Pulmonary artery endothelial cell (primary cell): ENCODE measurements at regions not wholly inside any gene's neighbourhood (a gene's known extent, or its start where the extent isn't known, plus 50 kb on each side); places are given as distances from the start of the nearest gene placed in this dataset.
"Not testable (repeated sequence)": the region's sequence is repeated elsewhere in the genome, so short reads cannot be mapped to it uniquely, and the experiment has no call there.

Experiments used
- DNase-seq: peaks from one replicate; pipeline ENCODE4 v3.0.0-alpha.2; 2011; ENCODE audit warnings: low read depth, low spot score

DNA sequence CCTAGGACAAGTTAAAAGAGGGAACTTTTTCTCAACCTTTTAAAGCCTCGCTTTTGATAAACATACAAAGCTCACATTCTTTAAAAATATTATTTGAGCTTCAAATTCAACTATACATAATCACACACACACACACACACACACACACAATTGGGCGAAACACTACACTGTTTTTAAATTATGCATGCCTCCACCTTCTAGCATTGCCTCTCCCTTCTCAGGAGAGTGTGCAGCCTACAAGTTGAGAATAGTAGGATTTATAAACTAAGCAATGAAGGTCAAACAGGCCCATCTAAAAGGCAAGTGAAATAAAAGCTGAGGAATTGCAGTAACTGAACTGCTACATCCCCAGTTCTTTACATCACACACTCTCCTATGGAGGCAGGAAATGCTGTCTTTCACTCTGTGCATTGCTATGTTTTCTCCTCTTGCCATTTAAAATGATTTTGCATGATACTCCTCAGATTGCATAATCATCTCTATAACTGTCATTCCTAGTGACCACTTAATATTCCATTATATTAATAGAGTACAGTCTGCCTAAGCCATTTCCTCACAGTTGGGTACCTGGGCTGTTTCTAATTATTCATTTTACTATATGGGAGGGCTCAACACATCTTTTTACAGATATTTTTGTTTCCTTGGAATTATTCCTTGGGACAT lies 92.5 kb upstream of the KCNE2 start:
- DNase-seq, result no peak

DNA sequence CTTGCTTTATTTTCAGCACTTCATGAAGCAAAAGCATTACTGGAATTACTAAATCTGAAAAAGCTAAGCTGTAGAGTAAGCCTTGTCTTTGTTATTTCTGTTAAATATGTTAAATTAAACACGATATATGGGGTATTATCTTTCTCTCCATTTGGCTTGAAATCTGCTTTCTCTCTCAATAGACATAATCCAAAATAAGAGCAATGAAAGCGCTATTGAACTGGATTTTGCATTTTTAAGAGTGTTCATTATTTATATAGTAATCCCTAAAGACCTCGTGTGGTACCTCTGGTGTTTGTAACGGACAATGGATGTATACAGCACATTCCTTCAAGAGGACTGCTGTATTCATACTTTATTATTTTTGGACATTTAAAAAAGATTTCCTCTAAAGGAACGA lies 91.5 kb upstream of the KCNE2 start:
- no peak for DNase-seq

DNA sequence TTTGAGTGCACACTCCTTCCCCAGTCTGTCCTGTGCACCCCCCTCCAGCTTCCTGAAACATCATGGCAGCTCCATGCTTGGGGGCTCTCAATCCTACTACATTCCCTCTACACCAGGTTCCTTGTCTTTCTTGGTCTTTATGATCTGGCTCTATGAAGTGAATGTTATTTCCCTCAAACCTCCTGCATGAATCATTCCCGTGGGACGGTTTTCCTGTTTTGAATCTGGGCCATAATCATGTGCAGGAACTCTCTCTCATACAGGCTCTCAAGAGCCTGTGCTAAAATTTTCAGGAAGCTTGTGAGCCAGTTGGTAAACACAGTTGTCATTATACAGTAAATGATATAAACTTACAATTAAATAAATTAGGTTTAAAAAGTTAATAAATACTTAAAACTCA lies 89.8 kb upstream of the KCNE2 start:
- peak; percentile 15 for DNase-seq

- DNase-seq, result no peak
These were observed 86.9 kb upstream of the KCNE2 start for GRCh38 chr21:34276711-34277425.

- no peak for DNase-seq
These were observed 85.4 kb upstream of the KCNE2 start for GRCh38 chr21:34278451-34278850.

- DNase-seq, result no peak
These were observed 84.5 kb upstream of the KCNE2 start for GRCh38 chr21:34279285-34279684.

DNA sequence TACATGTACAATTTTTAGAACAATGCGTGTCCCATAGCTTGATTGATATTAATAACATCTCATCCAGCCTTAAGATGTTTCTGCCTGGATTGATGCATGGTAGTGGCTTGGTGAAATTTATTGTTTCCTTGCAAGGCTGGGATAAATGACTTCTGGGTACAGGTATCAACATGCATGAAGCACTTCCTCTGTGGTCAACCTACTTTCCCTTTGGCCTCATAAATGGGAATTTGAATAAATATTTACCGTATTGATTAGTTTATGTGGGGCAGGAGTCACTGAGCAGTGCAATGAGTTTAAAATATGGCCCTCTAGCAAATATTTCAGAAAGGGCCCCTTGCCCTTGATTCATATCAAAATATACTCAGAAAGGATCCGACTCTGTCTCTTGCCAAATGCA lies 83.9 kb upstream of the KCNE2 start:
- no peak for DNase-seq

- DNase-seq, result no peak
These were observed 83.4 kb upstream of the KCNE2 start for GRCh38 chr21:34280389-34280795.

DNA sequence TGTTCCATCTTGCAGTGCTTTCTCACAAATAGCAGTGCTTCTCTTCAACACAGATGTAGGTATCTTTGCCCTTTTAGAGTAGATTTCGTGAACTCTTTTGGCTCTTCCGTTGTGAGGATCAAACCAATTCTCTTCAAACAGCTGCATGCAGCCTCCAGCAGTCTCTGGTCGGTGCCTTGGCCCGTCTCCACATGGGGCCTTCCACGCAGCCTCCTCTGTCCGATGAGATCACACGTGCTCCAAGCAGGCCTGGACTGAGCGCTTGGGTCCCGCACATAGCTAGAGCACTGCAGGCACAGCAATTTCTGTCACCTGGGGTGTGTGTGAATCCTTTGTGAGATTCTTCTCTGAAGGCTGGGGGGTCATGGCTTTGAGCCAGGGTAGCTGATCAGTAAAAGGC lies 82.8 kb upstream of the KCNE2 start:
- DNase-seq, result no peak

DNA sequence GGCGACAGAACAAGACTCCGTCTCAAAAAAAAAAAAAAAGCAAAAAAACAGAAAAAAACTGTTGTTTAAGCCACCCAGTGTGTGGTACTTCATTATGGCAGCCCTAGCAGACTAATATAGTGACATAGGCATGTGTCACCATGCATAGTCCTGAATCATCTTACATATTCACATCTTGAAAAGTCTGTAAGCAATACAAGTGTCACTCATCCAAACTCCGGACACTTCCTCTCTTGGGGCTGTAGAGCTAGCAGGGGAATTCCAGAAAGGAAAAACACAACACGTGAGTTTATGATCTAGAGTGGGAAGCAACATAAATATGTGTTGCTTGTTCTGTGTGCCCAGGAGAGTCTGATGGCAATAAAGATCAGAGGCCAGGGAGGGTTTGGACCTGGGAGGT lies 81.6 kb upstream of the KCNE2 start:
- no peak for DNase-seq

DNA sequence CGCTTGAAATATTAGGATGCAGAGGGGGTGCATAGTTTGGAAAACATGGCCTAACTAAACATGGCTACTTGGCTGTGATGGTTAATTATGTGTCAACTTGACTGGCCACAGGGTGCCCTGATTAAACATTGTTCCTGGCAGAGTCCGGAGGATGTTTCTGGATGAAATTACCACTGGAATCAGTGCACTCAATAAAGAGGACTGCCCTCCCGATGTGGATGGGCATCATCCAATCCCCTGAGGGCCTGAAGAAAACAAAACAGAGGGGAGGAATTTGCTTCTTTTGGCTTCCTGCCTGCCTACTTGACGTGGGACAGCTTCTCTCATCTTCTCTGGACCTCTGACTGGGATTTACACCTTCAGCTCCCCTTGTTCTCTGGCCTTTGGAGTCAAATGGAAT lies 79.1 kb upstream of the KCNE2 start:
- no peak for DNase-seq

DNA sequence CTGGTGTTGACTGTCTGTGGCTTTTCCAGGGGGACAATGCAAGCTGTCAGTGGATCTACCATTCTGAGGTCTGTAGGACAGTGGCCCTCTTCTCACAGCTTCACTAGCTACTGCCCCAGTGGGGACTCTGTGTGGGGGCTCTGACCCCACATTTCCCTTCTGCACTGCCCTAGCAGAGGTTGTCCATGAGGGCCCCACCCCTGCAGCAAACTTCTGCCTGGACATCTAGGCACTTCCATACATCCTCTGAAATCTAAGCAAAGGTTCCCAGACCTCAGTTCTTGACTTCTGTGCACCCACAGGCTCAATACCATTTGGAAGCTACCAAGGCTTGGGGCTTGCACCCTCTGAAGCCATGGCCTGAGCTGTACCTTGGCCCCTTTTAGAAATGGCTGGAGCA lies 75.8 kb upstream of the KCNE2 start:
- not testable (repeated sequence) for DNase-seq

GRCh38 chr21:34289856-34290255 lies 74.0 kb upstream of the KCNE2 start:
- no peak for DNase-seq

DNA sequence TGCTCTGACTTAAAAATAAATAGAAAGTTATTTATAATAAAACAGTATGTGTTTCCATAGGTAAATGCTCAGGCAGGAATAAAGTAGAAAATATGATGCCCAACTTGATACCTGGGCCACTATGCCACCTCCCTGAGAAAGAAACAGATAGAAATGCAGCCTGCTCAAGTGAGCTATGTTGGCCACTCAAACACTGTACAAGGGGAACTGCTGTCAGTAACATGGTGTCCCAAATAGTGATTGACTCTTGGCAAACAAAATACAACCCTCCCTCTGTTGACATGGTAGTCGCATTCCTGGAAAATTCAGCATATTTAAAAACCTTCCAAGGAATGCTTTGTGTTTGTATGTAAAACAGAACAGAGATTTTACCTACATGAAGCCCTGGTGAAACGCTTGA lies 66.9 kb upstream of the KCNE2 start:
- DNase-seq, result no peak

DNA sequence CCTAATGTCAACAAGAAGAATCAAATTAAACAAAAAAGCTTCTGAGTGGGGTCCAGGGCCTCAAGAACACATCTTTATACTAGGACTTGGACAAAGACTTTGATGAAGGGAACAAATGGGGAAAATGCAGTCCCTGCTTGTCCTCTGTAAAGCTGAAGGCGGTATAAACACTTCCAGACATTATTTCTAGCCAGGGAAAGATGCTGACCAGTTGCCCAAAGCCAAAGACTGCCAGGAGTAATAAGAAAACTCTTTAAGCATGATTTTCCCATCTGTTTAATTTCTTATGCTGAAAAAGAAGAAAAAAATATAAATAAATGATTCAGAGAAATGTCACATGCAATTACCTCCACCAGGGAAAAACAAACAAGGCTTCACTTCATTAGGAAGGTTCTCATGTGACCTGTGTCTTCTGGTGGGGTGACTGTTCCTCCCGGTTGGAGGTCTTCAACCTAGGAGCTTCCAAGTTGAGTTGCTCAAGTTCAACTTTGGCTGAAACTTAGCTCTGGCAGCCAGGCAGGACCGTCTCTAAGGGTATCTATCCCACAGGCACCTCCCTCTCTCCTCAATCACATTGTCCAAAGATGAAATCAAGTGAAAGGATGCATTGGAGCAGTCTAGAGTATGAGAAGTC lies 65.2 kb upstream of the KCNE2 start:
- no peak for DNase-seq

DNA sequence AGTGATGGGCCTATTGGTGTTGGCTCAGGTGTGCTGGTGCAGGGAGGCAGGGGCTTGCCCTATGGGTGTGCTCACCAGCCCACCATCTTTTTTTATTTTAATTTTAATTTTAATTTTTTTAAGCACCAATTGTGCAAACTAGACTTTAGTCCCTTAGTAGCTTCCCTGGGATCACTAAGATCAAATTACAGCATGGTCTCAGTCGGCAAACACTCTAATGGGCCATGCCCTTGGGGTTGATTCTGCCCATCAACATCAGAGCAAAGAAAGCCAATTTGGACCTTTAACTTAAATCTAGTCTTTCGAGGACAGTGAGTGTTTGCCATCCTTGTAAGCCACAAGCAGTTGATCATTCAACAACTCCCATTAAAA lies 64.7 kb upstream of the KCNE2 start:
- DNase-seq, result no peak

GRCh38 chr21:34302521-34302920 lies 61.3 kb upstream of the KCNE2 start:
- DNase-seq, result no peak

GRCh38 chr21:34305605-34306604 lies 57.9 kb upstream of the KCNE2 start:
- no peak for DNase-seq

DNA sequence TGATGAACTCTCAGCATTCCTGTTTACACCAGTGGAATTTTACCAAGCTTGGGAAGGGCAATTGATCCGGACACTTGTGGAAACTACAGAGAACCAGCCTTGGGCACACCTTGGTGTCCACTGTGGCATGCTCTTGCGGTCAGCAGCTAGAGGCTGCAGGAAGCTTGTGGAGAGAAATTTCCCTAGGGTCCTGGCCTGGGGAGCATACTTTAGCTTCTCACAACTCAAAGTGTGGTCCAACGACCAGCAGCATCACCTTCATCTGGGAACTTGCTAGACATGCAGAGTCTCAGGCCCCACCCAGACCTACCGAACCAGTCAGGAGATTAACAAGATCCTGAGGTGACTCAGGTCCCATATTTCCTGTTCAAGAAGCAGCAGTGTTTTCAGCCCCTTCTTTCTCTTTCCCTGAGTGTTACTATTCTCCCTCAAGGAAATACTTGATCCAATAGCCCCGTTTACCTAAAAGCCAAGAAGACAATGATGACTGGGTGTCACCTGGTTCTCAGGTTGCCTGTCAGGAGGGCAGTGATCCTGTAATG lies 55.7 kb upstream of the KCNE2 start:
- DNase-seq, result no peak

DNA sequence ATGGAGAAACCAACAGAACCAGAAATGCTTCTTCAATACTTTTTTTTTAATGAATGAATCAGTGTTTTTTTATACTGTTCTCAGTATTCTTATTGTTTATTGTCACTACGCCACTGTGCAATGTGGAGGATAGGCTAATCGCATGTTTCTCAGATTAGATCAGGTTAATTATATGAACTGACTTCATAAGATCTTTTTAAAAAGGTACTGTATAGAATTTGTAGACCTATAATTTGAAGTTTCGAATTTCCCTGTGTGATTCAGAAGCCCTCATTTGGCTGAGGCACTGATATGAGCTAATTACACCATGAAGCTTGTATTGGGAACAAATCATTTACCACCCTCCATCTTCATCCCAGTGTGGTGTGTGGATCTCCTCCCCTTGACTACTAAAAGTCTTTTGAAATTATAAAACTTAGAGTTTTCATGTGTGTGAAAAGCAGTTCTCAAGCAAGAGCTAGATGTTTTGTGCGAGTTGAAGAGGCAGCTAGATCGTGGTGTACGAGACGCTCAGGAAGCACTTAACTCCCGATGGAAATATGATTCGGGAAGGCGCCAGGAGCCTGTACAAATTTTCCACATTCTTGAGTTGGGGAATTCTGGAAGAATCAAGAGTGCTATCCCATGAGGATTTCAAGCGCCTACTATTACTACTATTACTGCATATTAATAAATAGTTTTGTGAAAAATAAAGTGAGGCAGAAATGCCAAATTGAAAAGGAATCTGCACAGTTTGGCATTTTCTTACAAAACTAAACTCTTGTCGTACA lies 52.1 kb upstream of the KCNE2 start:
- no peak for DNase-seq

- DNase-seq, result no peak
These were observed 50.7 kb upstream of the KCNE2 start for GRCh38 chr21:34313116-34313515.
